GM12872 (cell line): ENCODE measurements at regions not wholly inside any gene's neighbourhood (a gene's known extent, or its start where the extent isn't known, plus 50 kb on each side); places are given as distances from the start of the nearest gene placed in this dataset.

Experiments
- CTCF ChIP-seq: IDR thresholded peaks from 3 replicates; pipeline ENCODE4 v1.5.1; 2011; ENCODE audit warnings: low read depth, mild to moderate bottlenecking, low read length, moderate library complexity; ENCODE audit not compliant: insufficient read depth

GRCh38 chr4:151957153-151957552, 196.3 kb upstream of the GATB start:
- TF ChIP-seq CTCF: no peak

- TF ChIP-seq CTCF: no peak
Observed at GRCh38 chr4:151955721-151956380, 195.0 kb upstream of the GATB start.

- no peak for TF ChIP-seq CTCF
Observed at GRCh38 chr4:151953795-151954372, 193.1 kb upstream of the GATB start.

GRCh38 chr4:151953312-151953711, 192.5 kb upstream of the GATB start:
- no peak for TF ChIP-seq CTCF

GRCh38 chr4:151952711-151953254, 192.0 kb upstream of the GATB start:
- TF ChIP-seq CTCF: no peak

- TF ChIP-seq CTCF: no peak
Observed at GRCh38 chr4:151952137-151952536, 191.3 kb upstream of the GATB start.

GRCh38 chr4:151951671-151952050, 190.9 kb upstream of the GATB start:
- TF ChIP-seq CTCF: no peak
